RWPE2 (cell line): ENCODE measurements at regions not wholly inside any gene's neighbourhood (a gene's known extent, or its start where the extent isn't known, plus 50 kb on each side); places are given as distances from the start of the nearest gene placed in this dataset.
A peak's percentile ranks its signal among the peaks of the same experiment; 100 is the strongest.

Source experiments
- ATAC-seq: fragments of 200-7000 bp; cut with Tn5 transposase; 3 replicates; pipeline ENCODE4 v1.9.1; 2021; ENCODE audit warnings: low read depth
- DNase-seq: peaks from one replicate; pipeline ENCODE4 v3.0.0-alpha.2; 2020; ENCODE audit warnings: low spot score
- H3K27ac ChIP-seq: fragments of 450-650 bp; 2 replicates; pipeline ENCODE4 v1.5.1; 2017; ENCODE audit warnings: mild to moderate bottlenecking; ENCODE audit not compliant: poor library complexity, severe bottlenecking
- H3K27me3 ChIP-seq: fragments of 250-450 bp; sonication (Bioruptor Pico); 2 replicates; pipeline ENCODE4 v1.5.1; 2021; ENCODE audit warnings: mild to moderate bottlenecking, moderate library complexity; ENCODE audit not compliant: insufficient read depth, poor library complexity, severe bottlenecking
- H3K36me3 ChIP-seq: fragments of 250-450 bp; sonication (Bioruptor Pico); 2 replicates; pipeline ENCODE4 v1.5.1; 2020; ENCODE audit warnings: low read depth, mild to moderate bottlenecking, moderate library complexity
- H3K4me1 ChIP-seq: fragments of 250-450 bp; sonication (Bioruptor Pico); 2 replicates; pipeline ENCODE4 v1.5.1; 2021; ENCODE audit warnings: mild to moderate bottlenecking, moderate library complexity; ENCODE audit not compliant: insufficient read depth, poor library complexity, severe bottlenecking
- H3K4me3 ChIP-seq: fragments of 250-450 bp; sonication (Bioruptor Pico); 2 replicates; pipeline ENCODE4 v1.5.1; 2021; ENCODE audit warnings: mild to moderate bottlenecking, moderate library complexity; ENCODE audit not compliant: severe bottlenecking
- H3K9me3 ChIP-seq: fragments of 250-450 bp; sonication (Bioruptor Pico); 2 replicates; pipeline ENCODE4 v1.5.1; 2021; ENCODE audit warnings: mild to moderate bottlenecking, moderate library complexity; ENCODE audit not compliant: severe bottlenecking
- CTCF ChIP-seq: fragments of 450-650 bp; IDR thresholded peaks from one replicate; pipeline ENCODE4 v1.5.1; 2017; ENCODE audit warnings: mild to moderate bottlenecking, moderate library complexity; ENCODE audit not compliant: poor library complexity, severe bottlenecking

GRCh38 chr4:123340381-123340701, 56.3 kb upstream of the SPRY1 start:
- ATAC-seq (peak; percentile 99), DNase-seq (no peak)
- H3K27me3 ChIP-seq = no peaks in the 10 kb centered on the region
- no peak for TF ChIP-seq CTCF
- H3K4me1 ChIP-seq = peaks cover 14% of the 10 kb centered on the region
- H3K9me3 ChIP-seq = no peaks in the 10 kb centered on the region
- no peaks in the 10 kb centered on the region for H3K36me3 ChIP-seq
- peak overlapping the region; percentile 53 for H3K27ac ChIP-seq
- H3K4me3 ChIP-seq = no peak overlapping the region

GRCh38 chr4:123342498-123342897, 54.1 kb upstream of the SPRY1 start:
- Histone ChIP-seq H3K4me3 (no peak overlapping the region), H3K27me3 (no peaks in the 10 kb centered on the region), H3K4me1 (peaks cover 14% of the 10 kb centered on the region), H3K27ac (no peak overlapping the region), H3K9me3 (no peaks in the 10 kb centered on the region), H3K36me3 (no peaks in the 10 kb centered on the region)
- no peak for ATAC-seq
- no peak for TF ChIP-seq CTCF
- no peak for DNase-seq

GRCh38 chr4:123343400-123344041, 53.1 kb upstream of the SPRY1 start:
- Histone ChIP-seq H3K4me3 (no peak overlapping the region), H3K27ac (no peak overlapping the region)
- TF ChIP-seq CTCF = no peak

GRCh38 chr4:123345137-123345934, 51.3 kb upstream of the SPRY1 start:
- Histone ChIP-seq H3K4me3 (no peak overlapping the region), H3K27me3 (no peaks in the 10 kb centered on the region), H3K36me3 (no peaks in the 10 kb centered on the region), H3K27ac (no peak overlapping the region), H3K4me1 (peaks cover 7% of the 10 kb centered on the region), H3K9me3 (no peaks in the 10 kb centered on the region)
- ATAC-seq (no peak), DNase-seq (no peak)
- TF ChIP-seq CTCF = no peak

More at GRCh38 chr4:123343400-123344041, 53.1 kb upstream of the SPRY1 start:
- no peaks in the 10 kb centered on the region for H3K9me3 ChIP-seq
- H3K36me3 ChIP-seq = no peaks in the 10 kb centered on the region
- H3K4me1 ChIP-seq = peaks cover 14% of the 10 kb centered on the region
- no peaks in the 10 kb centered on the region for H3K27me3 ChIP-seq
- DNase-seq (no peak), ATAC-seq (no peak)

GRCh38 chr4:123345935-123346300, 50.7 kb upstream of the SPRY1 start:
- Histone ChIP-seq H3K27ac (no peak overlapping the region), H3K4me3 (no peak overlapping the region), H3K27me3 (no peaks in the 10 kb centered on the region), H3K9me3 (no peaks in the 10 kb centered on the region), H3K36me3 (no peaks in the 10 kb centered on the region), H3K4me1 (peaks cover 2% of the 10 kb centered on the region)
- ATAC-seq (no peak), DNase-seq (no peak)
- TF ChIP-seq CTCF = no peak
